Panc1 (cell line): ENCODE measurements at regions not wholly inside any gene's neighbourhood (a gene's known extent, or its start where the extent isn't known, plus 50 kb on each side); places are given as distances from the start of the nearest gene placed in this dataset.
A peak's percentile ranks its signal among the peaks of the same experiment; 100 is the strongest.

ENCODE experiments used
- ATAC-seq: fragments of 200-7000 bp; cut with Tn5 transposase; 2 replicates; pipeline ENCODE4 v1.9.1; 2020; ENCODE audit warnings: mild to moderate bottlenecking, moderate library complexity
- BruUV-seq: library from RNA; stranded (reverse); fragments of 400-500 nt; replicated peaks from 2 replicates; lab custom pipeline; 2021; lab: Mats Ljungman, UMichigan
- CTCF ChIA-PET: fragments of 300-600 bp; sonication (Branson Sonifier 250); formaldehyde crosslinking; loops from one replicate; lab custom pipeline; 2022; ENCODE audit warnings: antibody characterized with exemption; lab: Charles Lee
- POLR2A ChIA-PET: fragments of 300-600 bp; sonication (Branson Sonifier 250); formaldehyde crosslinking; loops from one replicate; lab custom pipeline; 2022; ENCODE audit warnings: antibody characterized with exemption; lab: Charles Lee
- DNase-seq: peaks from one replicate; pipeline ENCODE4 v3.0.0-alpha.2; 2010; ENCODE audit warnings: low read depth, low spot score
- H3K27ac ChIP-seq: 2 replicates; pipeline ENCODE4 v1.5.1; 2011; ENCODE audit warnings: mild to moderate bottlenecking, low read length, inconsistent platforms
- H3K27me3 ChIP-seq: fragments of 200-500 bp; sonication (Bioruptor generic); 2 replicates; pipeline ENCODE4 v1.6.0; 2014; ENCODE audit warnings: low read length, inconsistent platforms; ENCODE audit not compliant: control insufficient read depth, insufficient read depth
- H3K36me3 ChIP-seq: fragments of 200-500 bp; sonication (Bioruptor generic); 2 replicates; pipeline ENCODE4 v1.5.1; 2014; ENCODE audit warnings: inconsistent platforms, mild to moderate bottlenecking, low read length, moderate library complexity; ENCODE audit not compliant: control insufficient read depth, insufficient read depth
- H3K4me1 ChIP-seq: 2 replicates; pipeline ENCODE4 v1.5.1; 2011; ENCODE audit warnings: inconsistent platforms, mild to moderate bottlenecking, low read length, moderate library complexity; ENCODE audit not compliant: control insufficient read depth, insufficient read depth
- H3K4me3 ChIP-seq, 2 experiments: 2 replicates each; pipeline ENCODE4 v1.5.1; 2011 to 2012; ENCODE audit warnings: low read depth in 2 of 2, low read length in 2 of 2, mild to moderate bottlenecking in 2 of 2, inconsistent platforms in 1 of 2, moderate library complexity in 1 of 2
- H3K9me3 ChIP-seq: fragments of 200-500 bp; sonication (Bioruptor generic); 2 replicates; pipeline ENCODE4 v1.5.1; 2014; ENCODE audit warnings: low read depth, mild to moderate bottlenecking, inconsistent platforms, low read length, moderate library complexity; ENCODE audit not compliant: control insufficient read depth, insufficient read depth
- POLR2AphosphoS5 ChIP-seq: IDR thresholded peaks from 2 replicates; pipeline ENCODE4 v1.6.1; 2012; ENCODE audit warnings: mild to moderate bottlenecking, low read depth, low read length, moderate library complexity
- SIN3A ChIP-seq: IDR thresholded peaks from 2 replicates; pipeline ENCODE4 v1.6.1; 2012; ENCODE audit warnings: low read depth, mild to moderate bottlenecking, low read length, moderate library complexity, borderline replicate concordance; ENCODE audit not compliant: insufficient read depth
- TCF7L2 ChIP-seq: IDR thresholded peaks from 2 replicates; pipeline ENCODE4 v1.6.1; 2011; ENCODE audit warnings: mild to moderate bottlenecking, low read depth, low read length, inconsistent platforms
- in situ Hi-C: cut with HindIII; loops from 2 replicates; pipeline ENCODE4 v1.10.0; 2016; ENCODE audit warnings: low sequenced_read_pairs, low pct_unique_long_range_greater_than_20kb
- intact Hi-C: fragments of 100-400 bp; cut with micrococcal nuclease; formaldehyde crosslinking; loops from one replicate; pipeline ENCODE4 v1.10.0; 2022; ENCODE audit not compliant: unreplicated experiment
- TF ChIP-seq, protein P1 (sequence below), 2 experiments: IDR thresholded peaks; 2 replicates each; pipeline ENCODE4 v1.6.1; 2011 to 2012; ENCODE audit warnings: low read depth in 2 of 2, control low read depth in 1 of 2, low read length in 1 of 2, mild to moderate bottlenecking in 1 of 2, moderate library complexity in 1 of 2; ENCODE audit not compliant: insufficient read depth in 1 of 2
- TF ChIP-seq, protein P2 (sequence below): fragments of 450-650 bp; IDR thresholded peaks from 2 replicates; pipeline ENCODE4 v1.5.1; 2017; ENCODE audit warnings: mild to moderate bottlenecking

DNA sequence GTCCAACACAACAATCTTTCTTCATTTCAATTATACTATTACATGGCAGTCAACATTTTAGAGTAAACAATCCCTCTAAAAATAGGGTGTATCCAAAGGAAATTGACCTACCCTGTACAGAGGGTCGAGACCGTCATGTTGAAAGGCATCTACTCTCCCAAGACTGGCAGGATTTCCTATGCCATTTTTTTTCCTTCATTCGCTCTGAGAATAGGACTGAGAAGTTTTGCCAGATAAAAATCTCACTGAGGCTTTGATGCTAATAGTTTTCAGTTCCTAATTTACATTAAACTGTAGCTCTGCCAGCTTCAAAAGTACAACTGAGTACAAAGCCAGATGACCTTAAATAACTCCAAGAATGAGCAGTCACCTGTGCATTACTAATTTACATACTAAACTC is 84.5 kb upstream of the SEMA3C start:
- TF ChIP-seq SIN3A (no peak), TCF7L2 (no peak), POLR2AphosphoS5 (no peak)
- TF ChIP-seq, protein P1, sequence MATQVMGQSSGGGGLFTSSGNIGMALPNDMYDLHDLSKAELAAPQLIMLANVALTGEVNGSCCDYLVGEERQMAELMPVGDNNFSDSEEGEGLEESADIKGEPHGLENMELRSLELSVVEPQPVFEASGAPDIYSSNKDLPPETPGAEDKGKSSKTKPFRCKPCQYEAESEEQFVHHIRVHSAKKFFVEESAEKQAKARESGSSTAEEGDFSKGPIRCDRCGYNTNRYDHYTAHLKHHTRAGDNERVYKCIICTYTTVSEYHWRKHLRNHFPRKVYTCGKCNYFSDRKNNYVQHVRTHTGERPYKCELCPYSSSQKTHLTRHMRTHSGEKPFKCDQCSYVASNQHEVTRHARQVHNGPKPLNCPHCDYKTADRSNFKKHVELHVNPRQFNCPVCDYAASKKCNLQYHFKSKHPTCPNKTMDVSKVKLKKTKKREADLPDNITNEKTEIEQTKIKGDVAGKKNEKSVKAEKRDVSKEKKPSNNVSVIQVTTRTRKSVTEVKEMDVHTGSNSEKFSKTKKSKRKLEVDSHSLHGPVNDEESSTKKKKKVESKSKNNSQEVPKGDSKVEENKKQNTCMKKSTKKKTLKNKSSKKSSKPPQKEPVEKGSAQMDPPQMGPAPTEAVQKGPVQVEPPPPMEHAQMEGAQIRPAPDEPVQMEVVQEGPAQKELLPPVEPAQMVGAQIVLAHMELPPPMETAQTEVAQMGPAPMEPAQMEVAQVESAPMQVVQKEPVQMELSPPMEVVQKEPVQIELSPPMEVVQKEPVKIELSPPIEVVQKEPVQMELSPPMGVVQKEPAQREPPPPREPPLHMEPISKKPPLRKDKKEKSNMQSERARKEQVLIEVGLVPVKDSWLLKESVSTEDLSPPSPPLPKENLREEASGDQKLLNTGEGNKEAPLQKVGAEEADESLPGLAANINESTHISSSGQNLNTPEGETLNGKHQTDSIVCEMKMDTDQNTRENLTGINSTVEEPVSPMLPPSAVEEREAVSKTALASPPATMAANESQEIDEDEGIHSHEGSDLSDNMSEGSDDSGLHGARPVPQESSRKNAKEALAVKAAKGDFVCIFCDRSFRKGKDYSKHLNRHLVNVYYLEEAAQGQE (IDR thresholded peaks at IDR 0.05; ENCODE audit: insufficient read depth in 1 of 2, low read depth in 2 of 2, low read length in 1 of 2), result no peak
- Histone ChIP-seq H3K4me1 (no peaks in the 10 kb centered on the region), H3K36me3 (no peaks in the 10 kb centered on the region), H3K27me3 (no peaks in the 10 kb centered on the region), H3K27ac (peak overlapping the region; percentile 45; the same call in 1 of the 2 replicates), H3K4me3 (no peak overlapping the region), H3K9me3 (no peaks in the 10 kb centered on the region)
- in situ Hi-C loops, result no loop called here
- DNase-seq (no peak), ATAC-seq (no peak)
- no TSS peak for BruUV-seq
- intact Hi-C loops, result no loop called here
- POLR2A ChIA-PET, result no interaction called here
- CTCF ChIA-PET, result no interaction called here

DNA sequence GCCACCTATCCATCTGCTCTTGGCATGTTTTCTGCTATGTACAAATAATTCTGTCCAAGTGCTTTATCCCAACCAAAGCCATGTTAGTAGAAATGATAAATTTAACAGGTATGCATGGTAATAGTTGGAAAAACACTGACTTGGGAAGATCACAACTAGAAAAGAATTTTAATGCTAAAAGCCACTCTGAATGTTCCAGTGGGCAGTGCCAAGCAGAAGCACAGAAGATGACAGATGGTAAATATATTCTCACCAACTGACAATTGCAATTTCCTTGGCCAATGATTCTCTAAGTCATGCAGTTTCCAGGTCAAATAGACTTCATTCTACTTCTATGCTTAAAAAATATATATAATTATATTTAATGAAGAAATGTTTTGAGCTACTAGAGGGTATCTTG is 83.6 kb upstream of the SEMA3C start:
- DNase-seq (no peak), ATAC-seq (no peak)
- CTCF ChIA-PET, result no interaction called here
- Histone ChIP-seq H3K36me3 (no peaks in the 10 kb centered on the region), H3K27me3 (no peaks in the 10 kb centered on the region), H3K9me3 (no peaks in the 10 kb centered on the region), H3K27ac (peak overlapping the region; percentile 36; the same call in 1 of the 2 replicates), H3K4me3 (no peak overlapping the region), H3K4me1 (no peaks in the 10 kb centered on the region)
- intact Hi-C loops (no loop called here), in situ Hi-C loops (no loop called here)
- POLR2A ChIA-PET, result no interaction called here
- BruUV-seq, result no TSS peak
- TF ChIP-seq POLR2AphosphoS5 (no peak), TCF7L2 (no peak), SIN3A (no peak)
- TF ChIP-seq, protein P1 (IDR thresholded peaks at IDR 0.05; ENCODE audit: insufficient read depth in 1 of 2, low read depth in 2 of 2, low read length in 1 of 2), result no peak
- TF ChIP-seq, protein P2, sequence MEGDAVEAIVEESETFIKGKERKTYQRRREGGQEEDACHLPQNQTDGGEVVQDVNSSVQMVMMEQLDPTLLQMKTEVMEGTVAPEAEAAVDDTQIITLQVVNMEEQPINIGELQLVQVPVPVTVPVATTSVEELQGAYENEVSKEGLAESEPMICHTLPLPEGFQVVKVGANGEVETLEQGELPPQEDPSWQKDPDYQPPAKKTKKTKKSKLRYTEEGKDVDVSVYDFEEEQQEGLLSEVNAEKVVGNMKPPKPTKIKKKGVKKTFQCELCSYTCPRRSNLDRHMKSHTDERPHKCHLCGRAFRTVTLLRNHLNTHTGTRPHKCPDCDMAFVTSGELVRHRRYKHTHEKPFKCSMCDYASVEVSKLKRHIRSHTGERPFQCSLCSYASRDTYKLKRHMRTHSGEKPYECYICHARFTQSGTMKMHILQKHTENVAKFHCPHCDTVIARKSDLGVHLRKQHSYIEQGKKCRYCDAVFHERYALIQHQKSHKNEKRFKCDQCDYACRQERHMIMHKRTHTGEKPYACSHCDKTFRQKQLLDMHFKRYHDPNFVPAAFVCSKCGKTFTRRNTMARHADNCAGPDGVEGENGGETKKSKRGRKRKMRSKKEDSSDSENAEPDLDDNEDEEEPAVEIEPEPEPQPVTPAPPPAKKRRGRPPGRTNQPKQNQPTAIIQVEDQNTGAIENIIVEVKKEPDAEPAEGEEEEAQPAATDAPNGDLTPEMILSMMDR, result no peak
